ENCODE measurements at regions not wholly inside any gene's neighbourhood (a gene's known extent, or its start where the extent isn't known, plus 50 kb on each side); places are given as distances from the start of the nearest gene placed in this dataset.
"Not testable (repeated sequence)": the region's sequence is repeated elsewhere in the genome, so short reads cannot be mapped to it uniquely, and the experiment has no call there.

GRCh38 chr10:44569193-44570091 lies 184.5 kb upstream of the CXCL12 start:
- no peak for DNase-seq

GRCh38 chr10:44571701-44572100 lies 186.8 kb upstream of the CXCL12 start:
- no peak for DNase-seq

GRCh38 chr10:44572146-44572545 lies 187.2 kb upstream of the CXCL12 start:
- DNase-seq = no peak

- no peak for DNase-seq
These were observed 188.9 kb upstream of the CXCL12 start for GRCh38 chr10:44573821-44574220.

GRCh38 chr10:44574596-44575480 lies 189.9 kb upstream of the CXCL12 start:
- DNase-seq = no peak

- no peak for DNase-seq
These were observed 190.9 kb upstream of the CXCL12 start for GRCh38 chr10:44575601-44576380.

- no peak for DNase-seq
These were observed 191.8 kb upstream of the CXCL12 start for GRCh38 chr10:44576702-44577191.

GRCh38 chr10:44577533-44577932 lies 192.6 kb upstream of the CXCL12 start:
- no peak for DNase-seq

- no peak for DNase-seq
These were observed 193.4 kb upstream of the CXCL12 start for GRCh38 chr10:44578271-44578670.

GRCh38 chr10:44578963-44579362 lies 194.1 kb upstream of the CXCL12 start:
- DNase-seq = not testable (repeated sequence)

GRCh38 chr10:44581996-44582395 lies 197.1 kb upstream of the CXCL12 start:
- no peak for DNase-seq

- no peak for DNase-seq
These were observed 202.8 kb upstream of the CXCL12 start for GRCh38 chr10:44587488-44588318.

- DNase-seq = no peak
These were observed 204.5 kb upstream of the CXCL12 start for GRCh38 chr10:44589181-44589943.

- peak; percentile 46 for DNase-seq
These were observed 205.1 kb upstream of the CXCL12 start for GRCh38 chr10:44589944-44590449.

GRCh38 chr10:44591911-44592310 lies 207.0 kb upstream of the CXCL12 start:
- DNase-seq = no peak

GRCh38 chr10:44593952-44594351 lies 209.1 kb upstream of the CXCL12 start:
- DNase-seq = no peak

- DNase-seq = no peak
These were observed 222.2 kb upstream of the CXCL12 start for GRCh38 chr10:44607116-44607515.

- DNase-seq = no peak
These were observed 234.0 kb upstream of the CXCL12 start for GRCh38 chr10:44618910-44619309.

- no peak for DNase-seq
These were observed 234.6 kb upstream of the CXCL12 start for GRCh38 chr10:44619521-44619920.

- DNase-seq = no peak
These were observed 235.1 kb upstream of the CXCL12 start for GRCh38 chr10:44619975-44620374.
